ENCODE measurements at regions not wholly inside any gene's neighbourhood (a gene's known extent, or its start where the extent isn't known, plus 50 kb on each side); places are given as distances from the start of the nearest gene placed in this dataset.
A peak's percentile ranks its signal among the peaks of the same experiment; 100 is the strongest.

GRCh38 chr10:61835069-61835945 lies 66.2 kb upstream of the ARID5B start:
- Histone ChIP-seq H3K4me1 (peaks cover 29% of the 10 kb centered on the region), H3K4me3 (no peak overlapping the region), H3K27ac (no peak overlapping the region), H3K36me3 (ENCODE audit: insufficient read depth in 1 of 2, low read depth in 1 of 2) (no peaks in the 10 kb centered on the region), H3K27me3 (ENCODE audit: insufficient read depth in 3 of 3, low read length in 2 of 3) (no peaks in the 10 kb centered on the region), H3K9me3 (no peaks in the 10 kb centered on the region)
- 33 to 42% (median 41%) methylated on average over 8 of the region's 8 CpGs for WGBS, 3 donors
- peak; percentile 28 for TF ChIP-seq CTCF (IDR thresholded peaks at IDR 0.05)
- ATAC-seq = peak in 1 of 4 donors; percentile 65
- DNase-seq = no peak
- intact Hi-C loops (cut with DNase I) = loop anchor here in 1 of 2 donors (5.0 kb wide), 2 partner anchors 48 to 88 kb away; no protein-coding TSS in a partner anchor

GRCh38 chr10:61835946-61836887 lies 65.3 kb upstream of the ARID5B start:
- peak overlapping the region; percentile 51 for H3K4me3 ChIP-seq

GRCh38 chr10:61836888-61837754 lies 64.4 kb upstream of the ARID5B start:
- ATAC-seq = peak in 1 of 4 donors; percentile 27
- H3K4me3 ChIP-seq = peak overlapping the region; percentile 51

More at GRCh38 chr10:61835946-61836887, 65.3 kb upstream of the ARID5B start:
- peaks cover 29% of the 10 kb centered on the region for H3K4me1 ChIP-seq
- H3K27ac ChIP-seq = peak overlapping the region; percentile 69
- H3K9me3 ChIP-seq = no peaks in the 10 kb centered on the region
- H3K27me3 ChIP-seq (ENCODE audit: insufficient read depth in 3 of 3, low read length in 2 of 3) = no peaks in the 10 kb centered on the region
- 20 to 30% (median 20%) methylated on average over 6 of the region's 6 CpGs for WGBS, 3 donors
- no peak for TF ChIP-seq CTCF (IDR thresholded peaks at IDR 0.05)
- no peak for ATAC-seq
- intact Hi-C loops (cut with DNase I) = loop anchor here in 1 of 2 donors (5.0 kb wide), 2 partner anchors 49 to 89 kb away; no protein-coding TSS in a partner anchor
- H3K36me3 ChIP-seq (ENCODE audit: insufficient read depth in 1 of 2, low read depth in 1 of 2) = no peaks in the 10 kb centered on the region
- no peak for DNase-seq

More at GRCh38 chr10:61836888-61837754, 64.4 kb upstream of the ARID5B start:
- H3K27ac ChIP-seq = peak overlapping the region; percentile 69
- peaks cover 29% of the 10 kb centered on the region for H3K4me1 ChIP-seq
- H3K9me3 ChIP-seq = no peaks in the 10 kb centered on the region
- no peaks in the 10 kb centered on the region for H3K36me3 ChIP-seq (ENCODE audit: insufficient read depth in 1 of 2, low read depth in 1 of 2)
- 20 to 34% (median 24%) methylated on average over 4 of the region's 4 CpGs for WGBS, 3 donors
- DNase-seq = no peak
- no peaks in the 10 kb centered on the region for H3K27me3 ChIP-seq (ENCODE audit: insufficient read depth in 3 of 3, low read length in 2 of 3)
- TF ChIP-seq CTCF (IDR thresholded peaks at IDR 0.05) = no peak
- intact Hi-C loops (cut with DNase I) = loop anchor here in 1 of 2 donors (5.0 kb wide), 2 partner anchors 50 to 90 kb away; no protein-coding TSS in a partner anchor
